ENCODE measurements at regions not wholly inside any gene's neighbourhood (a gene's known extent, or its start where the extent isn't known, plus 50 kb on each side); places are given as distances from the start of the nearest gene placed in this dataset.

- TF ChIP-seq POLR2A (IDR thresholded peaks at IDR 0.05) = no peak
- TF ChIP-seq CTCF (IDR thresholded peaks at IDR 0.05) = no peak
Observed at GRCh38 chr3:13138833-13139145, 65.6 kb upstream of the IQSEC1 start.

Data from testis (tissue), 2 donors.